Endometrial microvascular endothelial cells (primary cell): ENCODE measurements at regions not wholly inside any gene's neighbourhood (a gene's known extent, or its start where the extent isn't known, plus 50 kb on each side); places are given as distances from the start of the nearest gene placed in this dataset.

ENCODE experiments used
- in situ Hi-C: cut with HindIII; loops from 2 replicates; pipeline ENCODE4 v1.10.0; 2017; ENCODE audit warnings: low sequenced_read_pairs, low pct_unique_long_range_greater_than_20kb; ENCODE audit errors: inconsistent ontology term

DNA sequence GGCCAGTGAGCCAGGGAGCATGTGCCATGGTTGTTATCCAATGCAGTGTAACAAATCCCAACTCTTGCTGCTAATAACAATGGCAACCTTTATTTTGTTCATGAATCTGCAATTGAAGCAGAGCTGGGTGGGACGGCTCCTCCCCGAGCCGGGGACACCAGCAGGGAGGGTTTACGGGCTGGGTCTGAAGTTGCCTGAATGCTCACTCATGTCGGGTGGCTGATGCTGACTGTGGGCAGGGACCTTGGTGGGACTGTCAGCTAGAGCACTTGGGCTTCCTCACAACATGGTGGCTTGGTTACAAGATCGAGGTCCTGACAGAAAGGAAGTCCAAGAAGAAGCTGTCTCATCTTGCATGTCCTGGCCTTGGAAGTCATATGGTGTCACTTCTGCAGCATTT lies 264.5 kb downstream of the NDUFA10 start:
- in situ Hi-C loops, result no loop called here

DNA sequence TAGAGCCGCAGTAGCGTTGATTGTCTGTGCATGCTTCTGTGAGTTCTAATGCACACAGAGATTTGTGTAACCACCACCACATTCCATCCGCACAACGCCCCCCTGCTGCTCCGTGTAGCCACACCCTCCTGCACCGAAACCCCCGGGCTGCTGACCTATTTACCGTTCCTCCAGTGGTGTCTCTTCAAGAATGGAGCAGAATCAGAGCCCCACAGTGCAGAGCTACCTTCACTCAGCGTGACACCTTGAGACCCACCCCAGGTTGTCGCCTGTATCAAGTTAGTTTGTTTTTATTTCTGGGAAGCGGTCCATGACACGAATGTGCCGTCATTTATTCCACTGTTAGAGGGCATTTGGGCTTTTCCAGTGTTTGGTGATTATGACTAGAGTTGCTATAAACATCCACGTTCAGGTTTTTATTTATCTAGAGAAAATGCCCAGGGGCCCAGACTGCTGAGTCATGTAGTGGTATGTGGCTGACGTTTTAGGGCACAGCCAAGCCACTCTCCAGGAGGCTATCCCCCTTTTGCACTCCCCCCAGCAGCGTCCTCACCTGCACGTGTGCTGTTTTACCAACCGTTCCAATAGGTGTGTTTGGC lies 266.8 kb downstream of the NDUFA10 start:
- in situ Hi-C loops, result no loop called here

DNA sequence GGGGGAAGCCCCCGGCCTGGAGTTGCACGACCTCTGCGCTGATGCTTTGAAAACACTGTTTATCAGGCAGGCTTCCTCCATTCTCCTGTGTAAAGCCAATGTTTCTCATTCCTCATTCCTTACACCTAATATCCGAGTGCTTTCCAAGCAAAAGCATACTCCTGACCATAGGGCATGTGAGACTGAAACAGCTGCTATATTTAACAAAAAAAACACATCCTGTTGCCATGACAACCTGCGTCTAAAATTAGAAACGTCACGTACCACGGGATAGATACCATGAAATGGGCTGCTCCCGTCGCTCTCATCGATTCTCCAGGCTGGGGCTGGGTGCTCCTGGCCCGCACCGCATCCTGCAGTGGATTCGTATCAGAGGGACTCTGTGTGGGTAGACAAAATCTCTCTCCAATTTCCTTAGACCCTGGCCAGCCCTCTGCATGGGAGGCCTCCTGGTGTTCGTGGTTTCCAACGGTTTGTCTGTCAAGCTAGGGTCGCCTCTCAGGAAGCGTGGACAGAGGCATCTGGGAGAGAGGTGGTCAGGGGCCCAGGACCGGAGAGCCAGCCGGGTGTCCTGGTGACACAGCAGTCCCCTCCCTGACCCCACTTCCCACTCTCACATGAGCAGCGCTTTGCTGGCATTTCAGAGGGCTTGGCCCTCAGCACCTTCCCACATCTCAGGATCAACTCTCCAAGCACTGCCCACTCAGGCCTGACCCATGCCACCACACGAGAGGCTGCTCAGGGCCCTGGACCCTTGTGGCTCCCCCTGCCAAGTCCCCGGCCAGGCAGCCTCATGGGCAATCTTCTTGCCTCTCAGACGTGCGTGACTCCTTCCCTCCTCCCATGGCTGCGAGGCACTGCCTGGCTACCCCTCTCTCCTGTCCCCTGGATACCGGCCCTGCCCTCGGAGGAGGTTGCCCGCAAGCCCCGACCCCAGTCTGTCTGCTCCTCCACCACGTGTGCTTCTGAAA lies 268.1 kb downstream of the NDUFA10 start:
- in situ Hi-C loops, result no loop called here

DNA sequence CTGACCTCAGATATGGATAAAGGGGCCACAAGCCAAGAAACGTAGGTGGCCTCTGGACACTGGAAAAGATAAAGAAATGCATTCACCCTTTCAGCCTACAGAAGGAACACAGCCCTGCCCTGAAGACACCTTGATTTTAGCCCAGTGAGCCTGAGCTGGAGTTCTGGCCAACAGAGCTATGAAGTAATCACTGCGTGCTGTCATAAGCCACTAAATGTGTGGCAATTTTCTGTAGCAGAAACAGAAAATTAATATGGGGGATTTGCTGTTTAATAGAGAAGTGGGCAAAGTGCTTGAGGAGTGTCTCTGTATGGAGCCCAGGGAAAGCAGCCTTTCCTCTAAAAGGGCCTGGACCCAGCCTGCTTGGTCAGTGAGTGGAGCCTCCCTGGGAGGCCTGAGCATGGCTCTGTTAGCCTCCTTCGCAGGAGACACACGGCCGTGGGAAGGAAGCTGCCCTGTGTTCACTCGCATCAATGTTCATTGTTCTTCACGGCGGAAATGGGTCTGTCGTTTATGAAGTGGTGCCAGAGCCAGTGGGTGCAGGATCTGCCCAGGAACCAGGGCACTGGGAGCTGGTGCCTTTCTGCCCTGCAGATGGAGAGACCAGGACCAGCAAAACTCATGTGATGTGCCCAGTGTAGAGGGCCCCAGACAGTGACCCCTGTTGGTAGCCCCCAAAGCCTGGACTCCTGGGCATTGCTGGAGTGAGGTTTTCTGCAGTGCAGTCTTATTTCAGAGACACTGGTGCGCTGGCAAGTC lies 268.9 kb downstream of the NDUFA10 start:
- in situ Hi-C loops, result no loop called here

DNA sequence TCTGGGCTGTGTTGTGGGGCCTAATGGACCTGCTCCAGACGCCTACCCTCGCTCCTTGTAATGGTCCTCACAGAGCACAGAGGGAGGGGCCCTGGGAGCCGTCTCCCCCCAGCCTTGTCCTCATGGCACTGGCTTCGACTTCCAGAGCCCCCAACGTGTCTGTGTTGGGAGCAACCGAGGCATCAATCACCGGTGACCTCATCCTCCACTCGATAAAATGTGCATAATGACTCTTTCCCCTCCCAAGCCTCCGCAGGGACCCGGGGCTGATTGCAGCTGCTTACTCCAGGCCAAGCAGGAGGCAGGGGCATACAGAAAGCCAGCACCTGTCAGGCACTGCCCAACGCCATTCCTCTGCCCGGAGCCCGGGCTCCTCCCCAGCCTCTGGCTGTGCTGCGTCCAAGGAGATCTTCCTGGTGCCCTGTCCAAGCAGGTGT lies 271.7 kb downstream of the NDUFA10 start:
- in situ Hi-C loops, result no loop called here

DNA sequence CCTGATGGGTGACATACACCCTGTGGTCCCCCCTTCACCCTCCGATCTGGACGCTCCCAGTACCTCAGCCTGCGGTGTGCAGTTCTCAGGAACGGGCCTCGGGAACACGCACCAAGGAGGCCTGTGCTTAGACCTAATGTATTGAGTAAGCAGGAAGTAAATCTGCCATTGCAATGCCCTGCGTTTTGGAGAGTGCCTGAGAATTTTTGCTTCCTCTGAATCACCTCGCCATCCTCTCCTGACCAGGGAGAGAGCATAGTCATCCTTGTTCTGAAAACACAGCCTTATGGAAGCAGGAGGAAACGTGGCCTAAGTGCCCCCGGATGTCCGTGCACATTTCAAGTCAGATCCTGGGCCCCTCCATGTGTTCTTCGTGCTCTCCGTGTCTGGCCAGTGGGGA lies 272.2 kb downstream of the NDUFA10 start:
- in situ Hi-C loops, result no loop called here

DNA sequence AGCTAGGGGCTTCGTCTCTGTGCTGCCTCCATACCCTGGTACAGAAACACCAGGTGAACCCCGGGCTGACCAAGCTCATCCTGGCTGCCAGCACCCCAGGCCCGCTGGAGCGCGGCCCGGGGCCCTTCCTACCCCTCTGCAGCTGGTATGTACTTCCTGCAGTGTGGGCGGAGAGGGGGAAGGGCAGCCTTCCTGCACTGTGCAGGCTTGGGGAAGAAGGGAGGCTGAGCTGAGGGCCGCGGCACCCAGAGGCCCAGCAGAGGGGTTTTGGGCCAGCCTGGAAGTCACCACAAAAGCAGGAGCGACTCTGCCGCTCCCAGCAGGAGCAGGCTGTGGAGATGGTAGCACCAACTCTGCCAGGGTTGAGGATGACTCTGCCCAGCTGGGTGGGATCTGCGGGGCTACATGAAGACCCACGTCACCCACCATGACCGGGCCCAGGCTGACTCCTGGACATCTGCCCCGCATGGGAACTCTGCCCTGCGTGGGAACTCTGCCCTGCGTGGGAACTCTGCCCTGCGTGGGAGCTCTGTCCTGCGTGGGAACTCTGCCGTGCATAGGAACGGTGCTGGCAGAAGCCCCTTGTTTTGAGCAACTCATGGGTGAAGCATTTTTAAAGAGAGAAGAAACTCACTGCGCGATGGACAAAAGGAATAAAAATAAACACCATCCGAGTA lies 273.3 kb downstream of the NDUFA10 start:
- in situ Hi-C loops, result no loop called here

DNA sequence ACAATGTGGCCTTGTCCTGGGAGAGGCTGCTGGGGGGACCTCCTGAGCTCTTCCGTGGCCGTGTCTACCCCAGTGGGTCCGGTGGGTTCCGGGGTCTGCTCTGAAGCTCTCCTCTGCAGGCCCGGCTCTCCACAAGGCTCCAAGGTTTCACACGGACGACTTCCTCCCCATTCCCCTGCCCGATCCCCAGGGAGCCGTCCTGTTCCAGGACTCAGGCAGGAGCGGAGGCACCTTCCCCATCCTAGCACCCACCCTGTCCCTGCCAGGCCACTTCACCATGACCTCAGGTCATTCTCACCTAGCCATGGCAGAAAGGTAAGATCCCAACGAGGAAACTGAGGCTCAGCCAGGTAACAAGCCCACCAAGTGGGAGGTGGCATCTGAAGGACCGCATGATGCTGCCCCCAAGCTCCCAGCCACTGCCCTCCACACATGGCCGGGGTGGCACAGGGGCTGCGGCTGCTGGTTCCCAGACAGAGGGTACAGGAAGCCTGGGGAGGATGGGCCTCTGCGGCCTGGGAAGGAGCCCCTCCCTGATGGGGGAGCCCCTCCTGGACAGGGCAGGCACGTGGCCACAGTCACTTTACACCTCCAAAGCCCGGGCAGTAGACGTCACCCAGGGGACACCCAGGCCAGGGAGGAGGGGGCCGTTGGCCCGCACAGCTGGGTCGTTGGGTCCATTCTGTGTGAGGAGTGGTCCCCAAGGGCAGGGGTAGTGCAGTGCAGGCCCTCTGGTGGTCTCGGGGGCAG lies 274.0 kb downstream of the NDUFA10 start:
- in situ Hi-C loops, result no loop called here

DNA sequence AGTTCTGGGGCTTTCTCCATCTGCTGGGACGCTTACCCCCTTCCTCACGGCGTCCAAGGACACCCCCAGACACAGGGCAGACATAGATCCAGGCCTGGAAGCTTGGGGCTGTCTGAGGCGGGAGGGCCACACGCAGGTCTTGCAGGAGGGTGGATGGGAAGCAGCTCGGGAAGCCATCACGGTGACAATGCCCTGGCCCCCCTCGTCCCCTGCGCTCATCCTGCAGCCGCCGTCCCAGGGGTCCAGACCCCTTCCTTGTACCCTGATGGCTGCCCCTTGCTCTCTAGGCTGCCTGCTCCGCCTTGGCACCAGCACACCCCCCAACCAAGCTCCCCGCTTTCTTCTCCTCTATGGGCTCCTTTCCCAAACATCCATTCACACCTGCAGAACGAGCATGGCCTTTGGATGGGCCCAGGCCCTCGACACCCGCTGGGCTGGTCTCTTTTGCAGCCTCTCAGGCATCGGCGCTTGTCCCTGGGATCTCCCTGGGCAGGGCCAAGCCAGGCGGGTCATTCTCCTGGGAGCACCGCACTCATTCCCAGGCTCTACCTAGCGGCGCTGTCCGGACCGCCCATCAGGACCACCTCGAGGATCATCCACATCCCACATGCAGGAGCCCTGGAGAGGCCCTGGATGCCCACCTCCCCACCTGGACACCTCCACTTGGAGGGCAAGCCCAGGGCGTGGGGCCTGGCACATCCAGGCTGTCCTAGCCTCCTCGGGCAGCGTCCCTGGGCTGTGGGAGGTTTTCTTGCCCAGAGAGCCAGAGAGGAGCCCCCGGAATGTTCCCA lies 274.9 kb downstream of the NDUFA10 start:
- in situ Hi-C loops, result no loop called here

DNA sequence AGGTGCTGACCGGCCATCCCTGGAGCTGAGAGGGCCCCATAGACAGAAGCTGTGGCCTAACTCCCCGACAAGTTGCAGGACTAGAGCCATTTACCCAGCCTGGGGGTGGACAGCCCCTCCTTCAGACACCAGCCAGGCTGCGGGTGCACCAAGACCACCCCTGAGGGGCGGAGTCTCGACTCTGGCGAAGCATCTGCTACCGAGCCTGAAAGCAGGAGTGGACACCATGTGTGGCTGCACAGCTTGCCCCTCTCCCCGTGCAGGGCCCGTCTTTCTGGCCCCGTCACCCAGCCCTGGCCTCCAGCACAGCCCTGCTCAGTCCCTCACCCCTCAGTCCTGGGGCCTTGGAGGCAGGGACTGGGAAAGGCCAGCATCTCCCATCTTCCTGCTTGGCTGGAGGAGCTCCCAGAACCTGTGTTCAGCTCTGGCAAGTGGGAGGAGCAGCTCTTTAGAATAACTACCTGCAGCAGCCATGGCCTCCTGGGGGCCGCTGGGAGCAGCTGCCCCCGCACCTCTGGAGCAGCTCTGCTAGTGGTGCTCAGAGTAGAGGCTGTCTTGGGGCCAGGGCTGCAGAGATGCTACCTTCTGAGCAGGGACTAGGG lies 275.8 kb downstream of the NDUFA10 start:
- in situ Hi-C loops, result no loop called here

DNA sequence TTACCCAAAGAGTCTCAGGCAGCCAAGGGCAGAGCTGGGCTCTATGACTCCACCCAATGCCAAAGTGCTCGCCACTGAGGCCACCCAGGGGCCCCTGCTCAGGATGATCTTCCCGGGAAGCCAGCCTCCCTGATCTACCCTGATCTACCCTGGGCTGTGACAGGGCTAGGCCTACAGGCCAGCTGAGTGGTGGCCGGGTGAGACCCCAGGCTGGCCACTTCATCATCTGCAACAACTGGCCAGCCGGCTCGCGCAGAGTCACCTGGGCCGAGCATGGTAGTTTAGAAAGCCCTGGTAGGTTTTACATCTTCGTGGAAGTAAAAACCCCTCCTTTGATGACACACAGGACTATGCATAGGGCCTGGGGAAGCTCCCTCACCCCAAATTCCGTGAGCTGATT lies 276.3 kb downstream of the NDUFA10 start:
- in situ Hi-C loops, result no loop called here

DNA sequence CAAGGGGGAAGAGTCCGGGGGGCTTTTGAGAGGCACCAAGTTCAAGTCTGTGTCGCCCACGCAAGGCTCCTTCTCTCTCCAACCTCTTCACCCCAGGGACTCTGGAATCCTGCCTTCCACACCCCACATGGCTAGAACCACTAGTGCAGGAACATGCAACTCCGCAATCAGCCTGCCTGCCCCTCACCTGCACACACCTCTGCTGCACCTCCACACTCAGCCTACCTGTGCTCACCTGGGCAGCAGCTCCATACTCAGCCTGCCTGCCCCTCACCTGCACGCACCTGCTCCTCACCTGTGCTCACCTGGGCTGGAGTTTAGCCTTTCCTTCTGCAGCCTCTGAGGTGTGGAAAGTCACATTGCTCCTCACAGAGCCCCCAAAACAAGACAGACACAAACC lies 277.4 kb downstream of the NDUFA10 start:
- in situ Hi-C loops, result no loop called here

DNA sequence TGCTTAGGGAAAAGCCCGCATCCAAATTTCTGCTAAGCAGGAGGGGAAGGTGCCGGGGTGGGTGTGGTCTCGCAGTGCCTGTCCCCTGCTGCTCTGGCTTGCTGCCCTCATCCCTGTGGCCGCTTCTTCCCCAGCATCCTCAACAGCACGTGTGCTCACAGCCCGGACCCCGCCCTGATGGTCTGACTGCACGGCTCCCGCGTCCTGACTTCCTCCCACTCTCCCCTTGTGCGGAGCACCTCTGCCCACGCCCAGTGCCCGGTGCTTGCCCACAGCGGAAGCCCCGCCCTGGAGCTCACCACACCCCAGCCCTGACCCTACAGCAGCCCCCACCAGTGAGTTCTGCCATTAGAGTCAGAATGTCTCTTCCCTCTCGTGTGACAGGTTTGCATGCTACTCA lies 277.9 kb downstream of the NDUFA10 start:
- in situ Hi-C loops, result no loop called here

DNA sequence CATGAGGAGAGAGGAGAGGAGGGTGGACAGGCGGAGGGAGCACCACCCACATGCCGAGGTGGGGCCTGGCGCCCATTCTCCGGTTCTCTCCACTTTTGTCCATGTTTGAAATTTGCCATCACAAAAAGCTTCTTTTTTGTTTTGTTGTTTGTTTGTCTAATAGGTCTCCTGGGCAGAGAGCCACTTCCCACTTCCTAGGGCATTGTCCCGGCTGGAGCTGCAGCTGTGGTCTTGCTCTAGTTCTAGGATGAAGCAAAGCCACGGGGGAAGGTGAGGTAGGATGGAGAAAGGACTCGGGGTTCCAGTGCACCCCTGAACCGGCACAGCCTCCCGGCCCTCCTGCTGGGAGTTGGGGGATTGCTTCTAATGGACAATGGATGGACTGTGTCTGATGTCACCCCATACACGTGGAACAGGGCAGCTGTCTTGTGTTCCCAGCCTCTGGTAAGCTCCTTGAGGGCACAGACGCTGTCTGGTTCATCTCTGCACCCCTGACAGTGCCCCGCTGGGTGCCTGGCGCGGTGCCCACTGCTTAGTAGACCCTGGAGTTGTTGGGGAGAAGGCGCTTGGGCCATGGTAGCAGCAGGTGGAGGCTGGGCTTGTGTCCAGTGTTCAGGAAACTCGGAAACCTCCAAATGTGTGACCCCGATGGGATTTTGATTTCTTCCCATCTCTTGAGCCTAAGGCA lies 278.4 kb downstream of the NDUFA10 start:
- in situ Hi-C loops, result no loop called here

DNA sequence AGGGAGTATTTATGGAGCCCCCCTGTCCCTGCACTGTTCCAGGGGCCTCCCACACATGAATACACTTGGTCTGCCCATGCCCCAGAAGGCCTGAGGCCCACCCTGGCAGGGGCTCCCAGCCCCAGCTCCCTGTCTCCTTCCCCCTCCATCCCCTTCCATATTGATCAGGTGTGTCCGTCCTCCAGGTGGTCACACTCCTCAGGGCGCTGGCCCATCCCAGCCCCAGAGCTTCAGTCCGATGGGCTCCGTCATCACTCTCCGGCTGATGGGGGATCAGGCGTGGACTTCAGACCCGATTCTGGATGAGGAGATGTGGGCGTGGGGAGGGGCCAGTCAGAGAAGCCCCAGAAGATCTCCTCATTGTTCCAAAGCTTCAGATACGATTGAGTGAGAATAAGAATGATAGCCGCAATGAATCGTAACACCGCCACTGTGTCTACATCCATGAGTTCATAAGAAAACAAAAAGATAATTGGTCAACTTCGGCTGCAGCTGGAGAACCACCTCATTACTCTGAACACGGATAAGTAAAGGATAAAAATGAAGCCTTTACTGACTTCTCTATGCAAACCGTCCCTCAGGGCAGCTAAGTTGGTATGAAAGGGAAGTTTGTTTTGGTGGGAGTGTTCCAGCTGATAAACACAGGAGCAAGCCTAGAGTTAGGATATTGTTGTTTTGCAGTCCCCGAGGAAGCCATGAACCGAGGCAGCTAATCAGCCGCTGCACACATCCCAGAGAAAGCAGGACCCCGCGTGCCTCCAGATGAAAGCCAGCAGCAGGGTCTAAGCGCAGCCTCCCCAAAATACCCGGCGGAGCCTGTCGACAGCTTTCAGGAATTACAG lies 279.5 kb downstream of the NDUFA10 start:
- in situ Hi-C loops, result no loop called here

DNA sequence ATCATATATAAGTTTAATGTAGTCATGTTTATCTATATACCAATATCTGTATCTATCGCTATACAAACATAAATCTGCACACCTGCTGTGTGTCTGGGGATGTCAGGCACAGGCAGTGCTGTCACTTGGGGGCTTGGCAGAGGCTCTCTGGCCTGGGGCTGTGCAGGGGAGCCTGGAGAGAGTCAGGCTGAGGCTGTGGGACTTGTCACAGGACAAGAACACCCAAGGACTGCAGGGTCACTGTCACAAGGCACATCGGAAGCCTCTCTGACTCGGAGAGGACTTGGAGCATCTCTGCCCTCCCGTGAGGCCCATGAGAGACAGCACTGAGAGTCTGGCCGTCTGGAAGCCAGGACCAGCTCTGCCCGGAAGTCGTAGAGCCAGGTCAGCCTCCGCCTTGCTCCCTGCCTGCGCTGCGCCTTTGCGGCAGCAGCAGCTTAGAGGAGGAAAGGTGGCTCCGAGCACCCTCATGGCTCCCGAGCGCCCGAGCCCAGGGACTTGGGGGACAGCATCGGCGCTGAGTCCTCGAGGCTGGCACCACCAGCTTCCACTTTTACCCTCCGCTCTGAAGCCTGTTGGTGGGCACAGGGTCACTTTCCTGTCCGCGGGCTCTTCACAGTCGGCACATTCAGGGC lies 280.3 kb downstream of the NDUFA10 start:
- in situ Hi-C loops, result no loop called here
